ENCODE measurements at regions not wholly inside any gene's neighbourhood (a gene's known extent, or its start where the extent isn't known, plus 50 kb on each side); places are given as distances from the start of the nearest gene placed in this dataset.

DNA sequence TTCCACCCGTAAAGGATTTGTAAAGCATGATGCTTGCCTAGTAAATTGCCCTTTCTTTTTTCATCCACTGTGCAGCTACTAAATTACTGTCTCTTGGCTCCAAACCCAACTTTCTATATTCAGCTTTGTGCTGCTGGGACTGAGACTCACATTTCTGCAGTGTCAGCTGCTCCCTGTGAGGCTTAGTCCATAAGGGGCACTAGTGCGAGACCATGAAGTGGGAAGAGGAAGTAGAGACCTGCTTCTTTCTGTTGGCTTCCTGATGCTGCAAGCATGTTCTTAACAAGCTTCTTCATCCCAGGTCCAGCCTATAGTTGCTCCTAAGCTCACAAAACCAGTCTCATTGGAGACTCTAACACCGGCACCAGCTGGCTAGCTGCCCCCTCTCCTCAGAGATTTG is 74.9 kb upstream of the HS3ST2 start:
- DNase-seq (ENCODE audit: extremely low read depth, low read depth): no peak
- TF ChIP-seq, protein P1, sequence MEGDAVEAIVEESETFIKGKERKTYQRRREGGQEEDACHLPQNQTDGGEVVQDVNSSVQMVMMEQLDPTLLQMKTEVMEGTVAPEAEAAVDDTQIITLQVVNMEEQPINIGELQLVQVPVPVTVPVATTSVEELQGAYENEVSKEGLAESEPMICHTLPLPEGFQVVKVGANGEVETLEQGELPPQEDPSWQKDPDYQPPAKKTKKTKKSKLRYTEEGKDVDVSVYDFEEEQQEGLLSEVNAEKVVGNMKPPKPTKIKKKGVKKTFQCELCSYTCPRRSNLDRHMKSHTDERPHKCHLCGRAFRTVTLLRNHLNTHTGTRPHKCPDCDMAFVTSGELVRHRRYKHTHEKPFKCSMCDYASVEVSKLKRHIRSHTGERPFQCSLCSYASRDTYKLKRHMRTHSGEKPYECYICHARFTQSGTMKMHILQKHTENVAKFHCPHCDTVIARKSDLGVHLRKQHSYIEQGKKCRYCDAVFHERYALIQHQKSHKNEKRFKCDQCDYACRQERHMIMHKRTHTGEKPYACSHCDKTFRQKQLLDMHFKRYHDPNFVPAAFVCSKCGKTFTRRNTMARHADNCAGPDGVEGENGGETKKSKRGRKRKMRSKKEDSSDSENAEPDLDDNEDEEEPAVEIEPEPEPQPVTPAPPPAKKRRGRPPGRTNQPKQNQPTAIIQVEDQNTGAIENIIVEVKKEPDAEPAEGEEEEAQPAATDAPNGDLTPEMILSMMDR (IDR thresholded peaks at IDR 0.05; ENCODE audit: low read depth, low read length): no peak

GRCh38 chr16:22743401-22743800 is 70.6 kb upstream of the HS3ST2 start:
- DNase-seq (ENCODE audit: extremely low read depth, low read depth): no peak
- TF ChIP-seq, protein P1 (IDR thresholded peaks at IDR 0.05; ENCODE audit: low read depth, low read length): no peak

GRCh38 chr16:22751104-22751667 is 62.8 kb upstream of the HS3ST2 start:
- TF ChIP-seq, protein P1 (IDR thresholded peaks at IDR 0.05; ENCODE audit: low read depth, low read length): no peak

DNA sequence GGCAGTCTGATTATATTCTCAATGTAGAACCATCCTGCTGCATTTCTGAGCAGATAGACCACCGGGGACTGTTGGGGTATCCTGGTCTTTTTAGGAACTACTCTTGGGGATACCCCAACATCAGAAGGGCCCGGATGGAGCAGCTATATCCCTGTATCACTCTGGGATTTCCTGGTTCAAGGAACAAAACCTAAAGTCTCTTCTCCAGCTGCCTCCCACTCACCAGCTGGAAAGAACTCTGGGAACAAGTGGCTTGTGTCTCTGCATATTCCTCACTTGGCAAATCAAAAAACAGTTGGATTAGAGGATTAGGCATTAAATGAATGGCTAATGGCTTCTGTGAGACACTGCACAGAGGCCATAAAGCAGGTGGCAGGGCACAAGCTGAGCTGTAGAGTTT is 62.3 kb upstream of the HS3ST2 start:
- TF ChIP-seq, protein P1 (IDR thresholded peaks at IDR 0.05; ENCODE audit: low read depth, low read length): no peak

More at GRCh38 chr16:22751104-22751667, 62.8 kb upstream of the HS3ST2 start:
- no peak for DNase-seq (ENCODE audit: extremely low read depth, low read depth)

DNA sequence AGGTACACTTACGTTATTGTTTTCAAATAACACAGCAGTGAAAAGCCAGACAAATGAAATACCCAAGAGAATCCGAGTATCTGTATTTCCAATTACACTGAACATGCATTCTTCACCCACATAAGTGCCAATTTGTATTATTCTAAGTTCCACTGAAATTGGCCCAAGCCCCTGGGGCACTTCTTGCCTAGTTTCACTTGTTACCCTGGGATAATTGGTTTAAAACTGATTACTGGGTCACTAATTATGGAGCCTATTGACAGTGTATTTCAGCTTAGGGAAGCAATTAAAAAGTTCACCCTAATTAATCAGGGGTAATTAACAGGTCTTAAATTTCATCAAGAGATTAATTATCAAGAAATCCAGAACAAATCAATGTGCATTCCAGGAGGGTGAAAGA is 60.5 kb upstream of the HS3ST2 start:
- TF ChIP-seq, protein P1 (IDR thresholded peaks at IDR 0.05; ENCODE audit: low read depth, low read length): no peak
- no peak for DNase-seq (ENCODE audit: extremely low read depth, low read depth)

More for the DNA sequence above, 62.3 kb upstream of the HS3ST2 start:
- DNase-seq (ENCODE audit: extremely low read depth, low read depth): no peak

DNA sequence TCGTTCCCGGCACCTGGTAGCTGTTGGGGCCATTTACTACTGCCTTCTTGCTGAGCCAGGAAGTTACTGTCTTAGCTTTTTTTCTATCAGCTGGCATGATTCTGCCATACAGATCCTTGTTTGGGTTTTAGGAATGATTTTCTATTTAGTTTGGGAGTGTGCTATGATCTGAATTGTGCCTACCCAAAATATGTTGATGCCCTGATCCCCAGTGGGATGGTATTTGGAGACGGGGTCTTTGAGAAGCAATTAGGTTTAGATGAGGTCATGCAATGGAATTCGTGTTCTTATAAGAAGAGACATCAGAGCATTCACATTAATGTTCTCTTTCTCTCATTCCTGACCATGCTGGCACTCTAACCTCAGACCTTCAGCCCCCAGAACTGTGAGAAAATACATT is 59.4 kb upstream of the HS3ST2 start:
- DNase-seq (ENCODE audit: extremely low read depth, low read depth): no peak
- TF ChIP-seq, protein P1 (IDR thresholded peaks at IDR 0.05; ENCODE audit: low read depth, low read length): no peak

GRCh38 chr16:22757202-22757601 is 56.8 kb upstream of the HS3ST2 start:
- TF ChIP-seq, protein P1 (IDR thresholded peaks at IDR 0.05; ENCODE audit: low read depth, low read length): no peak
- no peak for DNase-seq (ENCODE audit: extremely low read depth, low read depth)

Data from AG09319 (cell line).